ENCODE measurements at regions not wholly inside any gene's neighbourhood (a gene's known extent, or its start where the extent isn't known, plus 50 kb on each side); places are given as distances from the start of the nearest gene placed in this dataset.

- Histone ChIP-seq H3K36me3 (no peaks in the 10 kb centered on the region), H3K4me1 (no peaks in the 10 kb centered on the region), H3K27me3 (no peaks in the 10 kb centered on the region), H3K4me3 (no peak overlapping the region), H3K9me3 (no peaks in the 10 kb centered on the region), H3K27ac (no peak overlapping the region)
- no peak for TF ChIP-seq CTCF (IDR thresholded peaks at IDR 0.05)
- TF ChIP-seq POLR2A (IDR thresholded peaks at IDR 0.05), result no peak
- peak in 1 of 2 donors; percentile 32 for TF ChIP-seq POLR2AphosphoS5 (IDR thresholded peaks at IDR 0.05; ENCODE audit: insufficient read depth in 1 of 2, low read depth in 1 of 2)
- intact Hi-C loops (cut with DNase I), result no loop called here
- no peak for DNase-seq (ENCODE audit: extremely low spot score in 2 of 2)
Observed at GRCh38 chr1:208541225-208541855, 297.2 kb upstream of the PLXNA2 start.

- intact Hi-C loops (cut with DNase I), result no loop called here
- DNase-seq (ENCODE audit: extremely low spot score in 2 of 2), result no peak
- no peaks in the 10 kb centered on the region for H3K36me3 ChIP-seq
- H3K27me3 ChIP-seq, result no peaks in the 10 kb centered on the region
- TF ChIP-seq POLR2AphosphoS5 (IDR thresholded peaks at IDR 0.05; ENCODE audit: insufficient read depth in 1 of 2, low read depth in 1 of 2), result no peak
- no peak for TF ChIP-seq POLR2A (IDR thresholded peaks at IDR 0.05)
- no peak for TF ChIP-seq CTCF (IDR thresholded peaks at IDR 0.05)
- H3K4me3 ChIP-seq, result no peak overlapping the region
- H3K9me3 ChIP-seq, result no peaks in the 10 kb centered on the region
- no peaks in the 10 kb centered on the region for H3K4me1 ChIP-seq
- no peak overlapping the region for H3K27ac ChIP-seq
Observed at GRCh38 chr1:208542309-208542708, 298.1 kb upstream of the PLXNA2 start.

- Histone ChIP-seq H3K36me3 (no peaks in the 10 kb centered on the region), H3K4me3 (no peak overlapping the region), H3K27me3 (no peaks in the 10 kb centered on the region), H3K27ac (no peak overlapping the region), H3K4me1 (no peaks in the 10 kb centered on the region), H3K9me3 (no peaks in the 10 kb centered on the region)
- no peak for TF ChIP-seq POLR2A (IDR thresholded peaks at IDR 0.05)
- no peak for TF ChIP-seq CTCF (IDR thresholded peaks at IDR 0.05)
- no peak for TF ChIP-seq POLR2AphosphoS5 (IDR thresholded peaks at IDR 0.05; ENCODE audit: insufficient read depth in 1 of 2, low read depth in 1 of 2)
- no peak for DNase-seq (ENCODE audit: extremely low spot score in 2 of 2)
- intact Hi-C loops (cut with DNase I), result no loop called here
Observed at GRCh38 chr1:208544053-208544452, 299.9 kb upstream of the PLXNA2 start.

GRCh38 chr1:208544794-208545193 lies 300.6 kb upstream of the PLXNA2 start:
- H3K4me1 ChIP-seq, result no peaks in the 10 kb centered on the region
- intact Hi-C loops (cut with DNase I), result no loop called here
- DNase-seq (ENCODE audit: extremely low spot score in 2 of 2), result no peak
- no peak overlapping the region for H3K27ac ChIP-seq
- TF ChIP-seq POLR2AphosphoS5 (IDR thresholded peaks at IDR 0.05; ENCODE audit: insufficient read depth in 1 of 2, low read depth in 1 of 2) (no peak), POLR2A (IDR thresholded peaks at IDR 0.05) (no peak), CTCF (IDR thresholded peaks at IDR 0.05) (no peak)
- H3K36me3 ChIP-seq, result no peaks in the 10 kb centered on the region
- no peak overlapping the region for H3K4me3 ChIP-seq
- no peaks in the 10 kb centered on the region for H3K9me3 ChIP-seq
- no peaks in the 10 kb centered on the region for H3K27me3 ChIP-seq

GRCh38 chr1:208551024-208551423 lies 306.8 kb upstream of the PLXNA2 start:
- no peaks in the 10 kb centered on the region for H3K4me1 ChIP-seq
- H3K4me3 ChIP-seq, result no peak overlapping the region
- DNase-seq (ENCODE audit: extremely low spot score in 2 of 2), result no peak
- no peaks in the 10 kb centered on the region for H3K9me3 ChIP-seq
- TF ChIP-seq POLR2AphosphoS5 (IDR thresholded peaks at IDR 0.05; ENCODE audit: insufficient read depth in 1 of 2, low read depth in 1 of 2), result no peak
- no peak for TF ChIP-seq POLR2A (IDR thresholded peaks at IDR 0.05)
- TF ChIP-seq CTCF (IDR thresholded peaks at IDR 0.05), result no peak
- H3K27me3 ChIP-seq, result no peaks in the 10 kb centered on the region
- H3K27ac ChIP-seq, result no peak overlapping the region
- no peaks in the 10 kb centered on the region for H3K36me3 ChIP-seq
- intact Hi-C loops (cut with DNase I), result no loop called here
